ENCODE measurements at regions not wholly inside any gene's neighbourhood (a gene's known extent, or its start where the extent isn't known, plus 50 kb on each side); places are given as distances from the start of the nearest gene placed in this dataset.

GRCh38 chr2:7239078-7239477, 321.9 kb downstream of the RNF144A start:
- Mint-ChIP-seq H3K4me3 (no peak overlapping the region), H3K27me3 (ENCODE audit: low read depth) (no peaks in the 10 kb centered on the region), H3K9me3 (no peaks in the 10 kb centered on the region), H3K4me1 (peaks cover 4% of the 10 kb centered on the region in 2 experiments; a peak in 2 of 4 replicates), H3K27ac (no peak overlapping the region), H3K36me3 (ENCODE audit: insufficient read depth in 1 of 3, low read depth in 3 of 3) (no peaks in the 10 kb centered on the region)
- H3K23me2 ChIP-seq (ENCODE audit: insufficient read length, low read depth, low read length, poor library complexity, severe bottlenecking), result no peaks in the 10 kb centered on the region
- no peaks in the 10 kb centered on the region; the same call in 1 of the 2 replicates for H3K4me1 ChIP-seq (ENCODE audit: insufficient read depth, low read length)
- no peaks in the 10 kb centered on the region for H3K79me1 ChIP-seq (ENCODE audit: insufficient read depth, low read depth, low read length, poor library complexity, severe bottlenecking)
- no peak overlapping the region for H3K23ac ChIP-seq (ENCODE audit: insufficient read length, low read depth, low read length)
- no peak overlapping the region for H2BK12ac ChIP-seq (ENCODE audit: insufficient read length, low read depth, low read length)
- WGBS (ENCODE audit: extremely low coverage, insufficient read length, low lambda C conversion rate), result no CpG with 5 or more reads among the region's 3 CpGs
- H3K9me3 ChIP-seq (ENCODE audit: control insufficient read depth, low read depth, low read length), result no peaks in the 10 kb centered on the region
- no peak overlapping the region for H4K91ac ChIP-seq (ENCODE audit: insufficient read length, low read depth, low read length)
- no peak overlapping the region for H2BK15ac ChIP-seq (ENCODE audit: low read depth, low read length)
- no peak for TF ChIP-seq CTCF (conservative IDR thresholded peaks at IDR 0.05)
- H3K4ac ChIP-seq (ENCODE audit: low read depth, low read length), result no peak overlapping the region
- H2BK5ac ChIP-seq (ENCODE audit: insufficient read length, low read length), result no peak overlapping the region
- H4K8ac ChIP-seq (replicated peaks; ENCODE audit: insufficient read length, low read depth, low read length), result no peak overlapping the region
- no peak overlapping the region for H3K4me2 ChIP-seq (ENCODE audit: insufficient read depth, insufficient read length, low read length)
- H4K20me1 ChIP-seq (ENCODE audit: control insufficient read depth, insufficient read depth, insufficient read length), result no peaks in the 10 kb centered on the region
- H3K9ac ChIP-seq (ENCODE audit: extremely low read depth, insufficient read length, low read length), result no peak overlapping the region
- no peak overlapping the region for H4K5ac ChIP-seq (ENCODE audit: insufficient read length, low read depth, low read length)
- no peak overlapping the region for H3T11ph ChIP-seq (ENCODE audit: low read length)
- no peak for DNase-seq
- H3K79me2 ChIP-seq (ENCODE audit: insufficient read depth, low read length), result no peaks in the 10 kb centered on the region
- H3K27me3 ChIP-seq (ENCODE audit: insufficient read depth, low read length), result no peaks in the 10 kb centered on the region
- H2BK120ac ChIP-seq (ENCODE audit: low read depth, low read length, poor library complexity, severe bottlenecking), result no peak overlapping the region
- no peak overlapping the region for H2AFZ ChIP-seq (ENCODE audit: low read length)
- H2BK20ac ChIP-seq (ENCODE audit: low read depth, low read length, poor library complexity, severe bottlenecking), result no peak overlapping the region
- H3K27ac ChIP-seq (ENCODE audit: insufficient read length, low read depth, low read length), result no peak overlapping the region
- no peak overlapping the region for H3K18ac ChIP-seq (ENCODE audit: insufficient read length, low read depth, low read length)
- no peak overlapping the region for H3K14ac ChIP-seq (ENCODE audit: insufficient read depth, low read length)
- H3K56ac ChIP-seq (ENCODE audit: insufficient read length, low read depth, low read length), result no peak overlapping the region
- no peak overlapping the region for H2AK5ac ChIP-seq (ENCODE audit: insufficient read length, low read length)

Data from H9 (cell line).